Liver (tissue), 8 donors: ENCODE measurements at regions not wholly inside any gene's neighbourhood (a gene's known extent, or its start where the extent isn't known, plus 50 kb on each side); places are given as distances from the start of the nearest gene placed in this dataset.

Source experiments
- DNase-seq: peaks from one replicate; pipeline ENCODE4 v3.0.0-alpha.2; 2017; ENCODE audit warnings: low spot score
- H3K27ac ChIP-seq, 2 donors: one replicate each; pipeline ENCODE4 v1.7.0; 2013; ENCODE audit warnings: inconsistent platforms in 2 of 2, low read length in 2 of 2, control low read depth in 1 of 2, low read depth in 1 of 2, mild to moderate bottlenecking in 1 of 2
- H3K27me3 ChIP-seq, 4 donors: one replicate each; pipeline versions ENCODE4 v1.6.1 to v1.7.0; 2013; ENCODE audit warnings: low read length in 3 of 4, inconsistent platforms in 1 of 4, mild to moderate bottlenecking in 1 of 4, moderate library complexity in 1 of 4; ENCODE audit not compliant: control insufficient read depth in 4 of 4, insufficient read depth in 4 of 4
- H3K36me3 ChIP-seq, 4 donors: one replicate each; pipeline versions ENCODE4 v1.6.1 to v1.7.0; 2013; ENCODE audit warnings: low read length in 3 of 4, mild to moderate bottlenecking in 3 of 4, low read depth in 1 of 4, moderate library complexity in 1 of 4; ENCODE audit not compliant: control insufficient read depth in 4 of 4, insufficient read depth in 3 of 4
- H3K4me1 ChIP-seq, 4 donors: one replicate each; pipeline versions ENCODE4 v1.6.1 to v1.7.0; 2013; ENCODE audit warnings: low read length in 3 of 4, mild to moderate bottlenecking in 3 of 4, moderate library complexity in 1 of 4; ENCODE audit not compliant: control insufficient read depth in 4 of 4, insufficient read depth in 4 of 4
- H3K4me3 ChIP-seq, 3 donors: one replicate each; pipeline versions ENCODE4 v1.6.1 to v1.7.0; 2013; ENCODE audit warnings: low read length in 3 of 3, control low read depth in 1 of 3, low read depth in 1 of 3, mild to moderate bottlenecking in 1 of 3
- H3K9ac ChIP-seq, 2 donors: one replicate each; pipeline ENCODE4 v1.7.0; 2013; ENCODE audit warnings: low read length in 2 of 2, mild to moderate bottlenecking in 2 of 2, moderate library complexity in 2 of 2, control low read depth in 1 of 2, low read depth in 1 of 2
- H3K9me3 ChIP-seq, 4 donors: one replicate each; pipeline versions ENCODE4 v1.6.1 to v1.7.0; 2013; ENCODE audit warnings: low read length in 3 of 4; ENCODE audit not compliant: control insufficient read depth in 4 of 4
- ATF3 ChIP-seq: IDR thresholded peaks from 2 replicates; pipeline ENCODE4 v1.6.1; 2016; ENCODE audit warnings: antibody characterized with exemption
- CTCF ChIP-seq: fragments of 150-350 bp; IDR thresholded peaks from 2 replicates; pipeline ENCODE4 v1.5.1; 2017; ENCODE audit warnings: improper control_type of control experiment, low read depth, low read length; ENCODE audit not compliant: missing input control
- EGR1 ChIP-seq, 2 donors: IDR thresholded peaks; 2 replicates each; pipeline ENCODE4 v1.6.1; 2016 to 2018; ENCODE audit warnings: antibody characterized with exemption in 2 of 2, low read depth in 2 of 2
- FOXA1 ChIP-seq: IDR thresholded peaks from 2 replicates; pipeline ENCODE4 v1.6.1; 2016; ENCODE audit warnings: antibody characterized with exemption
- FOXA2 ChIP-seq: IDR thresholded peaks from 2 replicates; pipeline ENCODE4 v1.6.1; 2016; ENCODE audit warnings: antibody characterized with exemption
- GABPA ChIP-seq, 2 donors: IDR thresholded peaks in 1 of 2; conservative IDR thresholded peaks in 1 of 2; 2 replicates each; pipeline ENCODE4 v1.6.1; 2016; ENCODE audit warnings: antibody characterized with exemption in 2 of 2, mild to moderate bottlenecking in 1 of 2, moderate library complexity in 1 of 2
- HNF4A ChIP-seq, 2 donors: conservative IDR thresholded peaks; 2 replicates each; pipeline ENCODE4 v1.6.1; 2016; ENCODE audit warnings: antibody characterized with exemption in 2 of 2, mild to moderate bottlenecking in 2 of 2
- HNF4G ChIP-seq: IDR thresholded peaks from 2 replicates; pipeline ENCODE4 v1.6.1; 2016; ENCODE audit warnings: antibody characterized with exemption
- JUND ChIP-seq, 2 donors: IDR thresholded peaks; 2 replicates each; pipeline ENCODE4 v1.6.1; 2016; ENCODE audit warnings: antibody characterized with exemption in 2 of 2
- MAX ChIP-seq: IDR thresholded peaks from 2 replicates; pipeline ENCODE4 v1.6.1; 2016; ENCODE audit warnings: antibody characterized with exemption
- NR2F2 ChIP-seq: IDR thresholded peaks from 2 replicates; pipeline ENCODE4 v1.6.1; 2016; ENCODE audit warnings: antibody characterized with exemption
- RAD21 ChIP-seq, 2 donors: IDR thresholded peaks; 2 replicates each; pipeline ENCODE4 v1.6.1; 2016; ENCODE audit warnings: antibody characterized with exemption in 2 of 2, mild to moderate bottlenecking in 2 of 2
- REST ChIP-seq: IDR thresholded peaks from 2 replicates; pipeline ENCODE4 v1.6.1; 2016; ENCODE audit warnings: antibody characterized with exemption, mild to moderate bottlenecking
- RXRA ChIP-seq, 2 donors: IDR thresholded peaks; 2 replicates each; pipeline ENCODE4 v1.6.1; 2017 to 2018; ENCODE audit warnings: antibody characterized with exemption in 2 of 2, mild to moderate bottlenecking in 1 of 2
- SP1 ChIP-seq: IDR thresholded peaks from 2 replicates; pipeline ENCODE4 v1.6.1; 2018; ENCODE audit warnings: antibody characterized with exemption, mild to moderate bottlenecking
- TAF1 ChIP-seq: conservative IDR thresholded peaks from 2 replicates; pipeline ENCODE4 v1.6.1; 2016; ENCODE audit warnings: antibody characterized with exemption, mild to moderate bottlenecking
- YY1 ChIP-seq: IDR thresholded peaks from 2 replicates; pipeline ENCODE4 v1.6.1; 2016; ENCODE audit warnings: antibody characterized with exemption, mild to moderate bottlenecking
- ZBTB33 ChIP-seq: IDR thresholded peaks from 2 replicates; pipeline ENCODE4 v1.6.1; 2016; ENCODE audit warnings: antibody characterized with exemption
- WGBS: extraction: QIAGEN DNeasy Blood & Tissue Kit; methylation state at CpG from one replicate; pipeline ENCODE4 v1.1.7; 2013; 5-methylcytosine and 5-hydroxymethylcytosine counted together
- donor health status: healthy.
- donor health status: healthy.
- donor health status: healthy.
- donor health status: healthy.
- donor health status: healthy.

GRCh38 chr3:118227191-118227590 is 807.5 kb downstream of the IGSF11 start:
- Histone ChIP-seq H3K27me3 (no peaks in the 10 kb centered on the region), H3K4me1 (no peaks in the 10 kb centered on the region), H3K27ac (no peak overlapping the region), H3K9ac (no peak overlapping the region), H3K4me3 (no peak overlapping the region), H3K36me3 (no peaks in the 10 kb centered on the region), H3K9me3 (peaks cover 0 to 5% (median 1%) of the 10 kb centered on the region in 4 donors)
- TF ChIP-seq SP1: no peak
- TF ChIP-seq NR2F2: no peak
- TF ChIP-seq CTCF: no peak
- no peak for TF ChIP-seq JUND (IDR thresholded peaks at IDR 0.05)
- no peak for TF ChIP-seq ATF3
- no peak for TF ChIP-seq ZBTB33
- no peak for TF ChIP-seq RXRA (IDR thresholded peaks at IDR 0.05)
- TF ChIP-seq REST: no peak
- TF ChIP-seq HNF4A (conservative IDR thresholded peaks at IDR 0.05): no peak
- no peak for TF ChIP-seq EGR1 (IDR thresholded peaks at IDR 0.05; ENCODE audit: low read depth in 2 of 2)
- TF ChIP-seq TAF1: no peak
- TF ChIP-seq MAX: no peak
- no peak for TF ChIP-seq GABPA (IDR thresholded peaks at IDR 0.05 in 1 of 2, conservative IDR thresholded peaks at IDR 0.05 in 1 of 2)
- TF ChIP-seq RAD21 (IDR thresholded peaks at IDR 0.05): no peak
- no peak for TF ChIP-seq FOXA1
- no peak for TF ChIP-seq HNF4G
- no peak for TF ChIP-seq YY1
- TF ChIP-seq FOXA2: no peak
- no peak for DNase-seq
- 62% methylated on average over 2 of the region's 2 CpGs for WGBS
